Ovary (tissue), 7 donors: ENCODE measurements at regions not wholly inside any gene's neighbourhood (a gene's known extent, or its start where the extent isn't known, plus 50 kb on each side); places are given as distances from the start of the nearest gene placed in this dataset.

ENCODE experiments used
- DNase-seq, 5 donors: peaks; one replicate each; pipeline ENCODE4 v3.0.0-alpha.2; 2019 to 2020
- H3K27ac ChIP-seq, 2 donors: fragments of 200-600 bp; one replicate each; pipeline versions ENCODE4 v1.5.1 to v1.8.0; 2019 to 2022
- H3K27me3 ChIP-seq: fragments of 200-600 bp; one replicate; pipeline ENCODE4 v1.8.0; 2022
- H3K36me3 ChIP-seq: fragments of 200-600 bp; sonication (generic); one replicate; pipeline ENCODE4 v1.5.1; 2019
- H3K4me1 ChIP-seq: one replicate; pipeline ENCODE4 v1.8.1; 2013; ENCODE audit warnings: mild to moderate bottlenecking, moderate library complexity; ENCODE audit not compliant: insufficient read depth
- H3K4me3 ChIP-seq: fragments of 200-600 bp; sonication (generic); one replicate; pipeline ENCODE4 v1.5.1; 2017
- H3K9me3 ChIP-seq, 2 donors: fragments of 200-600 bp in 1 of 2; sonication (generic) in 1 of 2; one replicate each; pipeline versions ENCODE4 v1.5.1 to v1.8.1; 2013 to 2019; ENCODE audit warnings: mild to moderate bottlenecking in 1 of 2, moderate library complexity in 1 of 2
- EP300 ChIP-seq: sonication (generic); formaldehyde crosslinking; IDR thresholded peaks from one replicate; pipeline ENCODE4 v1.6.1; 2017; ENCODE audit warnings: antibody characterized with exemption
- POLR2A ChIP-seq: fragments of 450-650 bp; IDR thresholded peaks from one replicate; pipeline ENCODE4 v1.6.1; 2017; ENCODE audit warnings: antibody characterized with exemption, mild to moderate bottlenecking, moderate library complexity
- WGBS, 3 donors: extraction: QIAGEN DNeasy Blood & Tissue Kit in 1 of 3; methylation state at CpG; one replicate each; pipeline versions ENCODE4 v1.1.5 to v1.1.7; 2013 to 2017; 5-methylcytosine and 5-hydroxymethylcytosine counted together
- intact Hi-C, 4 donors: fragments of 100-400 bp; cut with DNase I; formaldehyde crosslinking; loops; one replicate each; pipeline versions ENCODE4 v1.11.0 to v1.15.1; 2022 to 2023
- TF ChIP-seq, protein P1 (sequence below), 3 donors: fragments of 450-650 bp in 2 of 3; fragments of 200-600 bp in 1 of 3; IDR thresholded peaks; one replicate each; pipeline versions ENCODE4 v1.5.1 to v1.8.0; 2016 to 2022; ENCODE audit warnings: antibody characterized with exemption in 3 of 3, mild to moderate bottlenecking in 1 of 3
- donor health status: DM: no; HTN: no; CAD: no; lungs with moderate emphysema.
- donor health status: DM: no; HTN: no; CAD: no.
- donor health status: Bipolar disorder and iron deficiency.
- donor health status: DM: no; HTN: no; CAD: no.
- donor health status: DM: yes; HTN: yes; CAD: no.

DNA sequence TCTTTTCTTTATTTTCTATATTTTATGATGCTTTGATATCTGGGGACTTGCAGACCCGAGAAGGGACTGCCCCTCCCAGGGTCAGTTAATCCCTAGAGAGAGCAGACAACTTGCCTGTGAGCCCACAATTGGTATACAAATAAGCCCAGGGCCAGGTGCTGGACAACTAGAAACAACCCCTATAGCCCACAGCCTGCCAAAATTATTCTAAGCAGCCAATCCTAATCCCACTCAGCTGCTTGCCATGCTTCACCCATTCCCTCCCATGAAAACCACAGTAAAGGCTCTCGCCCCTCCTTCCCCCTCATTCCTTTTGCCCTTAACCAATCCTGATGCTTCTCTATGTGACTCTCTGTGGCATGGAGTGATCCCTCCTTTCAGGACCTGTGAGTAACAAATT is 380.7 kb downstream of the RBM43 start:
- no peaks in the 10 kb centered on the region for H3K4me1 ChIP-seq
- no peak for DNase-seq
- TF ChIP-seq POLR2A: no peak
- no peak for TF ChIP-seq EP300
- TF ChIP-seq, protein P1, sequence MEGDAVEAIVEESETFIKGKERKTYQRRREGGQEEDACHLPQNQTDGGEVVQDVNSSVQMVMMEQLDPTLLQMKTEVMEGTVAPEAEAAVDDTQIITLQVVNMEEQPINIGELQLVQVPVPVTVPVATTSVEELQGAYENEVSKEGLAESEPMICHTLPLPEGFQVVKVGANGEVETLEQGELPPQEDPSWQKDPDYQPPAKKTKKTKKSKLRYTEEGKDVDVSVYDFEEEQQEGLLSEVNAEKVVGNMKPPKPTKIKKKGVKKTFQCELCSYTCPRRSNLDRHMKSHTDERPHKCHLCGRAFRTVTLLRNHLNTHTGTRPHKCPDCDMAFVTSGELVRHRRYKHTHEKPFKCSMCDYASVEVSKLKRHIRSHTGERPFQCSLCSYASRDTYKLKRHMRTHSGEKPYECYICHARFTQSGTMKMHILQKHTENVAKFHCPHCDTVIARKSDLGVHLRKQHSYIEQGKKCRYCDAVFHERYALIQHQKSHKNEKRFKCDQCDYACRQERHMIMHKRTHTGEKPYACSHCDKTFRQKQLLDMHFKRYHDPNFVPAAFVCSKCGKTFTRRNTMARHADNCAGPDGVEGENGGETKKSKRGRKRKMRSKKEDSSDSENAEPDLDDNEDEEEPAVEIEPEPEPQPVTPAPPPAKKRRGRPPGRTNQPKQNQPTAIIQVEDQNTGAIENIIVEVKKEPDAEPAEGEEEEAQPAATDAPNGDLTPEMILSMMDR (IDR thresholded peaks at IDR 0.05): no peak
- no peaks in the 10 kb centered on the region for H3K36me3 ChIP-seq
- intact Hi-C loops: no loop called here
- no peaks in the 10 kb centered on the region for H3K9me3 ChIP-seq
- no peak overlapping the region for H3K4me3 ChIP-seq
- H3K27me3 ChIP-seq: no peaks in the 10 kb centered on the region
- H3K27ac ChIP-seq: no peak overlapping the region
- WGBS, 3 donors: 81 to 92% (median 86%) methylated on average over 2 of the region's 2 CpGs

DNA sequence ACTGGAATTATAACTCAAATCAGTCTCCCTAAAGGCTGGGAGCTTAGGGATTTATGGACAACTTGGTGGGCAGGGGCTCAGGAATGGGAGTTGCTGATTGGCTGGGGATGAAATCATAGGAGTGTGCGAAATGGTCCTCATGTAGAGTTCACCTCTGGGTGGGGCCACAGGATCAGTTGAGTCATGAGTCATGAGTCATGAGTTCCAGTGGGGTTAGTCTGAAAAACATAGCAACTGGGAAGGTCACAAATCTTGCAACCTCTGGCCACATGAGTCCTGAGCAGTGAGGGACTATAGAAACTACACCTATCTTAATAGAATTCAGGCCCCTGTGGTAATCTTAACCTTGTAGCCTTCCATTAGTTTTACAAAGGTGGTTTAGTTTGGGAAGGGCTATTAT is 383.3 kb downstream of the RBM43 start:
- 93 to 97% (median 95%) methylated on average over 1 of the region's 1 CpG for WGBS, 3 donors
- H3K4me3 ChIP-seq: no peak overlapping the region
- TF ChIP-seq POLR2A: no peak
- no peak for TF ChIP-seq EP300
- TF ChIP-seq, protein P1 (IDR thresholded peaks at IDR 0.05): no peak
- DNase-seq: no peak
- H3K36me3 ChIP-seq: no peaks in the 10 kb centered on the region
- intact Hi-C loops: no loop called here
- no peaks in the 10 kb centered on the region for H3K9me3 ChIP-seq
- no peaks in the 10 kb centered on the region for H3K4me1 ChIP-seq
- no peak overlapping the region for H3K27ac ChIP-seq
- H3K27me3 ChIP-seq: no peaks in the 10 kb centered on the region

DNA sequence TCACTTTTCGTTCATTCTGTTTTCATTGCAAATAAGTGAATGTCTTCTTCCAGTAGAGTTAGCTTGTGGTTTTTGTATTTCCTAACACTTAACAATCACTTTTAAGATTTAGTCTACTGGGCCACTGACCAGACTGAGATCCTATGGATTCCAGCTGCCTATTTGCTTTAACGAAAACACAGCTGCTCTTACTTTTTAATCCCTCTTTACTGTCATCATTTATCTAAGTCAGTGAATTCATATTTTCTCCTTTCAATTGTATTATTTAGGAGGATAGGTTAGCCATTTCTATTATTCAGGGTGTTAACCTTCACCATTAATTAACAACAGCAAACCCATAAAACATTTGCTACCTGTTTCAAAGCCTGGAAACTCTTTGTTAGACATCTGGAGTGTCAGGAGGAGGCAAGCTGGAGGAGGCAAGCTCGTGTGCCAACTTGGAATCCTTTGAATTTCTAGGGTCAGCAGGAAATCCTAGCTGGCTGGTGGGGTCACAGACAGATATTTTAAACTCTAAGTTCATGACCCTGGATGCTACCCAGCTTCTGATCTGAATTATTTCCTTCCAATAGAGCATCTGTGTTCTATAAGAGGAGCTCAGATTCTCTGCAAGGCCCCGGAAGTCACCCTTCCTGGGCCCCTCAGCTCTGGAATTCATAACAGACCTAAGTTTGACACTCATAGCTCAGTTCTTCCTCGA is 385.3 kb downstream of the RBM43 start:
- H3K4me3 ChIP-seq: no peak overlapping the region
- no peak for TF ChIP-seq POLR2A
- no peak for TF ChIP-seq EP300
- TF ChIP-seq, protein P1 (IDR thresholded peaks at IDR 0.05): no peak

DNA sequence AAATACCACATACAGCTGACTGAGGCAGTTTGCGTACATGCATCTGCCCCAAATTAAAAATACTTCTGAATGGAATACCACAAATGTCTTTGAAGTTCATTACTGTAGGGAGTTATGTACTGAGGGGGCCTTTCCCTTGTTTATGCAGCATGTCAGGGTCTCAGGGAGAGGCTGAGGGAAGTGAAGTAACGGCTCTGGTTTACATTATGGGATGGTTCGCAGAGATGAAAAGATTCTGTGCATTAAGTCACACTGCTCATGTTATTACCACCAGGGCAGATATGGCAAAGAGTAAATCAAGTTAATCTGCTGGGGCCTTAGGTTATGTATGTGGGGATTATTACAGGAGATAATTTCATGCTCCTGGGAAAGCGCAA is 385.9 kb upstream of the RND3 start:
- 45 to 59% (median 49%) methylated on average over 4 of the region's 4 CpGs for WGBS, 3 donors
- H3K27ac ChIP-seq: no peak overlapping the region
- no peaks in the 10 kb centered on the region for H3K36me3 ChIP-seq
- DNase-seq: no peak
- no peak overlapping the region for H3K4me3 ChIP-seq
- no peaks in the 10 kb centered on the region for H3K27me3 ChIP-seq
- TF ChIP-seq POLR2A (no peak), EP300 (no peak)
- TF ChIP-seq, protein P1 (IDR thresholded peaks at IDR 0.05): no peak
- H3K4me1 ChIP-seq: no peaks in the 10 kb centered on the region
- no peaks in the 10 kb centered on the region for H3K9me3 ChIP-seq
- intact Hi-C loops: no loop called here

More for the DNA sequence above, 385.3 kb downstream of the RBM43 start:
- DNase-seq: no peak
- H3K27ac ChIP-seq: no peak overlapping the region
- H3K9me3 ChIP-seq: no peaks in the 10 kb centered on the region
- H3K4me1 ChIP-seq: no peaks in the 10 kb centered on the region
- 13 to 30% (median 18%) methylated on average over 5 of the region's 5 CpGs for WGBS, 3 donors
- H3K36me3 ChIP-seq: no peaks in the 10 kb centered on the region
- intact Hi-C loops: no loop called here
- H3K27me3 ChIP-seq: no peaks in the 10 kb centered on the region
